ENCODE measurements at regions not wholly inside any gene's neighbourhood (a gene's known extent, or its start where the extent isn't known, plus 50 kb on each side); places are given as distances from the start of the nearest gene placed in this dataset.

GRCh38 chr2:111219285-111219684 lies 98.6 kb downstream of the BCL2L11 start:
- no peak for DNase-seq

- no peak for DNase-seq
Observed at GRCh38 chr2:111219734-111220505, 99.2 kb downstream of the BCL2L11 start.

GRCh38 chr2:111220962-111221361 lies 100.2 kb downstream of the BCL2L11 start:
- DNase-seq = no peak

GRCh38 chr2:111221701-111222100 lies 101.0 kb downstream of the BCL2L11 start:
- no peak for DNase-seq

GRCh38 chr2:111222204-111222866 lies 101.6 kb downstream of the BCL2L11 start:
- no peak for DNase-seq

GRCh38 chr2:111225856-111226255 lies 105.1 kb downstream of the BCL2L11 start:
- no peak for DNase-seq

- DNase-seq = no peak
Observed at GRCh38 chr2:111226876-111227700, 106.4 kb downstream of the BCL2L11 start.

GRCh38 chr2:111227716-111228141 lies 107.0 kb downstream of the BCL2L11 start:
- DNase-seq = no peak

GRCh38 chr2:111231532-111232252 lies 111.0 kb downstream of the BCL2L11 start:
- DNase-seq = no peak

GRCh38 chr2:111235192-111236015 lies 114.7 kb downstream of the BCL2L11 start:
- no peak for DNase-seq

GRCh38 chr2:111236025-111236424 lies 115.3 kb downstream of the BCL2L11 start:
- DNase-seq = no peak

- no peak for DNase-seq
Observed at GRCh38 chr2:111238296-111238695, 117.6 kb downstream of the BCL2L11 start.

GRCh38 chr2:111239107-111239506 lies 118.4 kb downstream of the BCL2L11 start:
- no peak for DNase-seq

GRCh38 chr2:111239581-111240249 lies 119.0 kb downstream of the BCL2L11 start:
- no peak for DNase-seq

GRCh38 chr2:111243295-111243694 lies 122.6 kb downstream of the BCL2L11 start:
- no peak for DNase-seq

- DNase-seq = no peak
Observed at GRCh38 chr2:111244864-111245263, 124.2 kb downstream of the BCL2L11 start.

GRCh38 chr2:111246620-111247061 lies 125.9 kb downstream of the BCL2L11 start:
- no peak for DNase-seq

- no peak for DNase-seq
Observed at GRCh38 chr2:111247491-111247890, 126.8 kb downstream of the BCL2L11 start.

GRCh38 chr2:111249806-111250205 lies 129.1 kb downstream of the BCL2L11 start:
- DNase-seq = no peak

- DNase-seq = no peak
Observed at GRCh38 chr2:111250448-111251030, 129.8 kb downstream of the BCL2L11 start.

- no peak for DNase-seq
Observed at GRCh38 chr2:111251711-111252110, 131.0 kb downstream of the BCL2L11 start.

All from retina (tissue), 1 donor.